RPMI8226 (cell line): ENCODE measurements at regions not wholly inside any gene's neighbourhood (a gene's known extent, or its start where the extent isn't known, plus 50 kb on each side); places are given as distances from the start of the nearest gene placed in this dataset.
"Not testable (repeated sequence)": the region's sequence is repeated elsewhere in the genome, so short reads cannot be mapped to it uniquely, and the experiment has no call there.

Experiments used
- DNase-seq: peaks from one replicate; pipeline ENCODE4 v3.0.0-alpha.2; 2015

DNA sequence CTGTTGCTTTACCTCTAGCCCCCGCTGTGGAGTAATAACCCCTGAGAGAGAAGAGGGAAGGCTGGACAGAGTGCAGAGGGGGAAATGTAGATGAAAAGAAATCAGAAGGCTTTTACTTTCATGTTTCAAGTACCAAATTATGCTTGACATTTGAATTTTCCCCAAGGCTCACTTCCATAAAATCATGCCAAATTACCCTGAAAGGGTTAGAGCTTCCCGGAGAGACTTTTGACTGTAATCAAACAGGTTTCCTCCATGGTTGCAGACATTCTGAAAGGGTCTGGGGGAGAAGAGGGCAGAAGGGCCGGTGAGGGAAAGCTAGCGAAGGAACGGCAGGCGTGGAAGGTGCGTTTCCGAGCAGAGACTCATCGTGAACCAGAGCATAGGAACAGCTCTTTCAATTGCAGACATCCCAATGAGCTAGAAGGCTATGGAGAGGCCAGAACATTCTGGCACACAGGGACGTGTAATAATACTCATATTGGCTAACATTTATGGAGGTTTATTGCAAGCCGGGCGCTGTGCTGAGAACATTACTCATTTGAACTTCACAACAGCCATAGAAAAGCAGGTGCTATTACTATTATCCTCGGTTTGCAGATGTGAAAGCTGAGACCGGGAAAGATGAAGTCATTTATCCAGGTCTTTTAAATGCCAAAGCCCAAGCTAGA is 620.8 kb upstream of the AUTS2 start:
- DNase-seq, result no peak

DNA sequence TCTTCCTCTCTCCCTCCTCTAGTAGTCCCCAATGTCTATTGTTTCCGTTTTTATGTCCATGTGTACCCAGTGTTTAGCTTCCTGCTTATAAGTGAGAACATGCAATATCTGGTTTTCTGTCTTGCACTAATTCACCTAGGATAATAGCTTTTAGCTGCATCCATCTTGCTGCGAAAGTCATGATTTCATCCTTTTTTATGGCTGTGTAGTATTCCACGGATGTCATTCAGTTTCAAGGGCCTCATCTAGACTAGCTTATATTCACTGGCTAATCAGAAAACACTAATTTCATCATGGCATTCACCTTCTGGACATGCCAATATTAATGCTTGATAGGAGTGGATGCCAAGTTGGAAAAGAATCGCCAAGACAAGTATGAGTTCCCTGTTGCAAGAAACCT is 619.6 kb upstream of the AUTS2 start:
- DNase-seq, result no peak

DNA sequence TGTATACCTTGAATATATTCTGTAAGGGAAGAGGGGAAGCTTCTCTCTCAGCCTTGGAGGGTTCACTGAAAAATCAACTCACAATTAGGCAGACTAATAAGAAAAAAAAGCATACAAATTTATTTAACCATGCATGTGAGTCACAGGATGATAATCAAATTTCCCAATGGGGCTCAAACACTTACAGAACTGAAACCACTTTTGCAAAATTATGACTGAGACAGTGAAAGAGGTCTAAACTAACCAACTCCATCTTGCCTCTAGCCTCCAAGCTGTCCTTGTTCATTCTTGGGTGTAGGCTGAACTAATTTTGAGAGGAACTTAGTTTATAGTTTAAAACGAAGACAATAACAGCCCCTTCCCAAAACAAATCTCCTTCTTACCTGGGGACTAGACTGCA is 618.3 kb upstream of the AUTS2 start:
- DNase-seq, result peak; percentile 31

DNA sequence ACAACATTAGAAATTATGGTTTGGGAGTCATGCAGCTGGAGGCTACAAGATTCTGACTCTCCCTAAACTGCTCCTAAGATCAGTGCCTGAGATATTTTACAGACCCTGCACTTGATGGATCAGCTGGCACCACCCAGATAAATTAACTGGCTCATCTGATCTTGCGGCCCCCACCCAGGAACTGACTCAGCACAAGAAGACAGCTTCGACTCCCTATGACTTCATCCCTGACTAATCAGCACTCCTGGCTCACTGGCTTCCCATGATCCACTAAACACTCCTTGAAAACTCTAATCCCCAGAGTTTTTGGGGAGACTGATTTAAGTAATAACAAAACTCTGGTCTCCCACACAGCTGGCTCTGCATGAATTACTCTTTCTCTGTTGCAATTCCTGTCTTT is 617.8 kb upstream of the AUTS2 start:
- DNase-seq, result not testable (repeated sequence)

DNA sequence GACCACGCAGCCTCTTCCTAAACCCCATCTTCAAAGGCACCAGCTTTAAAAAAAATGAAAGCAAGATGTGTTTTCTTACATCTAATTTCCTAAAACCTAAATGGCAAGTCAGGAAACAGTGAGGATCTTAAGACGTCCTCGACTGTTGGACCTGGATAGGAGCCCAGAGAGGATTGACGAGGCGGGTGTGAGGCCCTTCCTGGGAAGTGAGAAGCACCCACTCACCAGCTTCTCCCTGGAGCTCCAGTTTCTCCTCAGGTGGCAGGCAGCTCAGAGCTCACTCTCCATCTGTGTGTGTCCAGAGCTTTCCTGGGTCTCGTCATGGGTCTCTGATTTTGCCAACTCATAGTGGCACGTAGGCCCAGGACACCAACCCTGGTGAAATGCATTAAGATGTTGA is 614.0 kb upstream of the AUTS2 start:
- DNase-seq, result no peak

DNA sequence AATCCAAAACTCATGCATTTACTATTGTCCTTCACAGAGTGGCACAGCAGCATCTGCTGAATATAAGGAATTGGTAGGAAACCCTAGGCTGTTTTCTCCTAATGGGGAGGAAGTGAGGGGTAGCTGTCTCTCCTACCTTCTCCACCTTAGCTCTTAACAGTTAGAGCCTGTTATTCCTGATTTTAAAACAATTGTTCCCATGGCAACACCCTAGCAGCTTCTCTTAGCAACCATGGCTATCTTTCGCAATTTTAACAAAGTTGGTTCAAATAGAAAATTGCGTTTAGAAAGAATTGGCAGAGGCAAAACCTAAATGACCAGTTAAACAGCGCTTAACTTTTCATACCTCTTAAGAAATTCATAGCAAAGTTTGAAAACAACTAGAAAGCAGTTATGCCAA is 603.4 kb upstream of the AUTS2 start:
- no peak for DNase-seq

DNA sequence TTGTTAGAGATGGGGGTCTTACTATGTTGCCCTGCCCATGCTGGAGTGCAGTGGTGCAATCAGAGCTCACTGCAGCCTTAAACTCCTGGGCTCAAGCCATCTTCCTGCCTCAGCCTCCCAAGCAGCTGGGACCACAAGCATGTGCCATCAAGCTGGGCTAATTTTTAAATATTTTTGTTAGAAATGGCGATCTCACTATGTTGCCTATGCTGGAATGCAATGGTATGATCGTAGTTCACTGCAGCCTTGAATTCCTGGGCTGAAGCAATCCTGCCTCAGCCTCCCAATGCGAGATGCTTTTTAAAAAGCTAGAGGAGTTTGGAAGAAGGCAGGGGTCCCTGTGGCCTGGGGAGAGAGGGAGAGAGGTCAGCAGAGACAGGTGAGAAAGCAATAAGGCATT is 600.1 kb upstream of the AUTS2 start:
- no peak for DNase-seq

DNA sequence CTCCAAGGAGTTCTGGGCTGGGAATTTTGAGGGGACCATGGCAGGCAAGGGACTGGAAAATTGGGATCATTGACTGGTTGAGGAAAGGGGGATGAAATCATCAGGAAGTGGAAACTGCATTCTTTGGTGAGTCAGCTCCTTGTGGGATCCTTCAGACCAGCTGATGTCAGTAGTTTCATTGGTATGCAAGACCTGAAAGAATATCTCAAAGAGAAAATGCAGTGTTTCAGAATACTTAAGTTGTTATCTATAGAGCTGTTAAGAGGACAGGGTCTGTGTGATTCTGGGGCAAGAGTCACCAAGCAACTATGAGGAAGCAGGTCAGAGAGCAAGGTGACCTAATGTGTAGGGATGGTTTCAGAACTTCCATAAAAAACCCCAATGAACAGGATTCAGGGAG is 595.9 kb upstream of the AUTS2 start:
- DNase-seq, result no peak

DNA sequence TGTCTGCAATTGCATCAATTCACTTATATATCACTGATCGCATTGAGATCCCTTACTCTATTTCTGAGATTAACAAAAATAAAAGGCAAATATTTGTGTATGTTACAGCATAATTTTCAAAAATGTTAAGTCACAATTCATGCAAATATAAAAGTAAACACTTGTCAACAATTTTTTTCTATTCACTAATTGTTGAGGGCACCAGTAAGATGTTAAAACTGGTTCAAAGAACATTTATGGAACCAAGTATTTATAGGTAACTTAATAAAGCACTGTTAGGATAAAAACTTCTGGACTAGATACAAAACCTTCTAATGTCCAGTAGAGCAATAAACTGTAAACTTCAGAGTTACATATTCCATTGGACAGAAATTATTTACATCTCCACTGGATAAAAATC is 586.1 kb upstream of the AUTS2 start:
- no peak for DNase-seq

DNA sequence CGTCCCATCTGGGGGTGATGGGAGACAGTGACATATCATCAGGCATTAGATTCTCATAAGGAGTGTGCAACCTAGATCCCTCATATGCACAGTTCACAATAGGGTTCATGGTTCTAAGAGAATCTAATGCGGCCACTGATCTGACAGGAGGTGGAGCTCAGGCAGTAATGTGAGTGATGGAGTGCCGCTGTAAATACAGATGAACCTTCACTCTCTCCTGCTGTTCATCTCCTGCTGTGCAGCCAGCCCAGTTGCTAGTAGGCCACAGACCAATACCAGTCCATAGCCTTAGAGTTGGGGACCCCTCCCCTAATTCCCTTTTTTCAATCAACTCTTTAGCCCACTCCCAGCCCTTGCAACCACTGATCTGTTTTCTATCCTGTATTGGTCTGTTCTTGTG is 581.1 kb upstream of the AUTS2 start:
- no peak for DNase-seq

DNA sequence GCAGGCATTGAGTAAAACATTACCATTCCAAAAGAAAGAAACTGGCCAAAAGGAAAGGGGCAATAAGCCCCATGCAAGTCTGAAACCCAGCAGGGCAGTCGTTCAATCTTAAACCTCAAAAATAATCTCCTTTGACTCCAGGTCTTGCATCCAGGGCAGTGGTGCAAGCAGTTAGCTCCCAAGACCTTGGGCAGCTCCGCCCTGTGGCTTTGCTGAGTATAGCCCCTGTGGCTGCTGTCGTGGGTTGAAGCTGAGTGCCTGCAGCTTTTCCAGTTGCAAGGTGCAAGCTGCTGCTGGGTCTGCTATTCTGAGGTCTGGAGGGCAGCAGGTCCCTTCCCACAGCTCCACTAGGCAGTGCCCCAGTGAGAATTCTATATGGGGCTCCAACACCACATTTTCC is 580.1 kb upstream of the AUTS2 start:
- peak; percentile 68 for DNase-seq

DNA sequence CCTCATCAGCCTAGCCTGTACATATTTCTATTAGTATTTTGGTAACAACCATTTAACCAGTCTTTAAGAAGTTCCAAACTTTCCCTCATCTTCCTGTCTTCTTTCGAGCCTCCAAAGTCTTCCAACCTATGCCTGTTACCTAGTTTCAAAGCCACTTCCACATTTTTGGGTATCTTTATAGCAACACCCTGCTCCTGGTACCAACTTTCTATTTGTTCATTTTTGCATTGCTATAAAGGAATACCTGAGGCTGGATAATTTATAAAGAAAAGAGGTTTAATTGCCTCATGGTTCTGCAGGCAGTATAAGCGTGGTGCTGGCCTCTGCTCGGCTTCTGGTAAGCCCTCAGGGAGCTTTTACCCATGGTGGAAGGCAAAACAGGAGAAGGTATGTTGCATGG is 578.8 kb upstream of the AUTS2 start:
- no peak for DNase-seq

DNA sequence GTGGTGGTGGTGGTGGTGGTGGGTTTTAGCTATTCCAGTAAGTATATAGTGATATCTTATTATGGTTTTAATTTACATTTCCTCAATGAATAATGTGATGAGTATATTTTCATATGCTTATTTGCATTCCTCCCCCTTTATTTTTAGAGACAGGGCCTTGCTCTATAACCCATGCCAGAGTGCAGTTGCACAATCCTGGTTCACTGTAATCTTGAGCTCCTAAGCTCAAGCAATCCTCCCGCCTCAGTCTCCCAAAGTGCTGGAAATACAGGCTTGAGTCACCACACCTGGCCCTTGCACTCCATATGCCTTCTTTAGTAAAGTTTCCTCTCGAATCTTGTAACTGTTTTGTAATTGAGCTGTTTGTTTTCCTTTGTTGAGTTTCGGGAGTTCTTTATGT is 577.7 kb upstream of the AUTS2 start:
- DNase-seq, result no peak

DNA sequence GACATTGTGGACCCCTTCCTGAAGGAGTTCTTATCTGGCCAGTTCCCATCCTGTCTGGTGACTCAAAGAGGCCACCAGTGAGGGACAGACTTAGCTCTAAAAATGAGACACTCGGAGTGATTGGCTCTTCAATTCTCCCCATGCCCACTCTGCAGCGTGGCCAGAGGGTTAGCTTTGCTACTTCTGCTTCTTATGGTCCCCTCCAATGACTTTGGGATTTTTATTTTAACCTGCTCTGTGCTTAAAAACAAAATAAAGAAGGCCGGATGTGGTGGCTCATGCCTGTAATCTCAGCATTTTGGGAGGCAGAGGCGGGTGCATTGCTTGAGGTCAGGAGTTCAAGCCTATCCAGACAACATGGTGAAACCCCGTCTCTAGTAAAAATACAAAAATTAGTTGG is 573.0 kb upstream of the AUTS2 start:
- peak; percentile 72 for DNase-seq

DNA sequence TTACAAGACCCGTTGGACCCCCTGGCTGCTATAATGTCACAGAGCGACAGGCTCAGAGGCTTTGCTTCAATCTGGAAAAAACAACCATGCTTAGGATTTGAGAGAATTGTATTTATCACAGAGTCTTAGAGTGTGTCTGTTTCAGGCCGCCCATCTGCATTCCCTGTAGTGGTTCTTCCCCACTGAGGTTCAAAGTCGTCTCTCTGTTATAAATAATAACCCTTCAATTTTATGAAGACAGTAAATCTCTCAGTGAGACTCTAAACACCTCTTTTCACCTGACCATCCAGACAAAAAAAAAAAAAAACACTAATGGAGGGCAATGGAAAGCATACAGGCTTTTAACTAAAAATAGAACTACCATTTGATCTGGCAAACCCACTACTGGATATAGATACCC is 565.4 kb upstream of the AUTS2 start:
- no peak for DNase-seq

DNA sequence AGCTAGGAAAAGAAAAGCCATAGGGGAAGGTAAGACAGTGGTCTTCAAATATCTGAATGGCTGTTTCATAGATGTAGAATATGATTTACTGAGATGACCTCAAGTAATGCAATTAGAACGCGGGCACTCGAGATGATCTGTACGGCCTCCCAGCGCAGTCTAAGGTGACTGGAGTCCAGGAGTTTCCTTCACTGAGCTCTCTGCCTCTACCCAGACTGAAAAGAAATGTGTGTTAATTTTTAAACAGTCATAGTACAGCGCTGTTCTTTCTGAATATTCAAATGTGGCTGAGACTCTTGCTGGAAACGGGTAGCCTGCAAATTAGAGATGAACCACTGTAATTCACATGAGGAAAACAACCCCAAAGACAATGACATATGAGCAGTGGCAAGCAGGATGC is 562.4 kb upstream of the AUTS2 start:
- DNase-seq, result no peak

DNA sequence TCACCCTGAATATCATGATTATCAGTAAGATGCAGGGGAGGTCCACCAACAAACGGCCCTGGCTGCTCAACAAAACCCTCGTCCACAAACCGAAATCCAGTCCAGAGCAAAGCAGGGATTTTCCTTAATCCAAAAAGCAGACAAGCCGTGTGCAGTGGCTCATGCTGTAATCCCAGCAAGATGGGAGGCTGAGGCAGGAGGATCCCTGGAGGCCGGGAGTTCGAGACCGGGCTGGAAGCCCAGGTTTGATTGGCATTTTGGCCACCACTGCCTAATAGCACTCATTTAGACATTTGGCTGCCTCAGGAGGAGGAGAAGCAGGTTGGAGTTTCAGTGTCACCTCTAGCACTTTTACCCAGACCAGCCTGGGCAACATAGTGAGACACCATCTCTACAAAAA is 562.0 kb upstream of the AUTS2 start:
- DNase-seq, result no peak

DNA sequence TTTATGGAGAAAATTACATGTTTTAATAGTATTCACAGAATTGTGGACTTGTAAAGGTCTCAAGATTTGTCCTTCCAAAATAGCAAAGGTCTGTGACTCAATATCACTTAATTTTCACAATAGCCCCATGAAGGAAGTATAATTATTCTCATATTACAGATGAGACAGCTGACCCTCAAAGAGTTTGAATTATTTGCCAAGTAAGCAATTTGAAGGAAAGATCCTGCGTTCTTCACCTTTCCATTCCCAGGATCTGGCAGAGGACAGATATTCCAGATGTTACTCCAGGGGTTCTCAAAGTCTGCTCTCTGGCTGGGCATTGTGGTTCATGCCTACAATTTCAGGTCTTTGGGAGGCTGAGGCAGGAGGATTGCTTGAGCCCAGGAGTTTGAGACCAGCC is 559.4 kb upstream of the AUTS2 start:
- no peak for DNase-seq

DNA sequence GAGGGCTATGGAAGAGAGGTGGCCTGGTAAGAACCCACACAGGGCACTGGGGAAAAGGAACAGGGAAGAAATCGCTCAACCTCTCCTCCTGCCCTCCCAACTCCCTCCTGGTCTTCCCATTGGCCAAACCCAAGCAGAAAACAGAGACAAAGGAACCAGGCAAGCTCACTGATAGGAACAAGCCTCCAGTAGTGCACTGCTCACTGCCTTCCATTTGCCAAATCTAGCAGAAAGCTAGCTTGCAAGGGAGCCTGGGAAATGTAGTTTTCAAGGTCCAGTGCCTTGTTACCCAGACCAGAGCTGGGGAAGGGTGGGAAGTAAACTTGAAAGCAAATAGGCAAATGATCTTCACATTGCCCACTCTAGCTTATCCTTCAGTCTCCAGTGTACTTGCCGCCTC is 556.1 kb upstream of the AUTS2 start:
- DNase-seq, result no peak

DNA sequence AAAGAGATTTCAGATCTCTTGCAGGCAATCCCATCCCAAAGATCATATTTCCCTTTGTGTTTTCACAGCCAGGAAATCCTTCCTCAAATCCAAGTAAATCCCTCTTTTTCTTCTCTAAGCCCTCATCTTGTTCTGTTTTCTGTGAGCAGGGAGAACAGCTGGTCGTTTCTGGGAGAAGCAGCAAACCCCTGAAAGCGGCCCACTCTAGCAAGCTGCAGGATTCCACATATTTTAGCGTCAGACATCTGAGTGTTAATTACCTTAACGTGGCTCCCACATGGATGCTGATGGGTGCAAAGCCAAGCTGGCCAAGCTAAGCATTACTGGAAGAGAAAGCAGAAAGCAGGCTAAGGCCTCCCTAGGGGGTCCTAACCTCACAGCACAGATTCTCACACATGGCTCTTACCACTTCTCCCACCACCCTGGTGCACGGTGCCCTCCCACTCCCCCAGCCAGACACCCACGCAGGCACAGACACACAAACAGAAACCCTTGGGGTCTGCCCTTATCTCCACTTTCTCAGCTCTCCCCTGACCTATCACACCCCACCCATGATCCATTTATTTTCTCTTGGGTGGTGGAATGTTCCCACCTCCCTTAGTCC is 551.0 kb upstream of the AUTS2 start:
- DNase-seq, result no peak

DNA sequence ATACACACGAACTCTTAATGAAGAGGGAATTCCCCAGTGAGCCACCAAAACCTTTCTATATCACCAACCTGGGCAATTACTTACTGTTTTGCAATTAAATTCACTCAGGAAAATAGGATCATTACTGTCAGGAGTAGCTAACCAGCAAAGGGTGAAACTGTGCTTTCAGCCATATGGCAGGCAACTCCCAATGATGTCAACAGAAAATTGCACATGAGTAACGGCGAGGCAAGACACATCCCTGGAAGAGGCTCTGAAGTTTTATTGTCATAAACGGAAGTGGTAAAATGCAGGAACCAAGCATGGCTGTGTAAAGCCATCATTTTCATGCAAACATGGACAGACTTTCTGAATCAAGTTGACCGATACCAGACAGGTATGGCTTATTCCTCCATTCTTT is 548.9 kb upstream of the AUTS2 start:
- DNase-seq, result peak; percentile 37

DNA sequence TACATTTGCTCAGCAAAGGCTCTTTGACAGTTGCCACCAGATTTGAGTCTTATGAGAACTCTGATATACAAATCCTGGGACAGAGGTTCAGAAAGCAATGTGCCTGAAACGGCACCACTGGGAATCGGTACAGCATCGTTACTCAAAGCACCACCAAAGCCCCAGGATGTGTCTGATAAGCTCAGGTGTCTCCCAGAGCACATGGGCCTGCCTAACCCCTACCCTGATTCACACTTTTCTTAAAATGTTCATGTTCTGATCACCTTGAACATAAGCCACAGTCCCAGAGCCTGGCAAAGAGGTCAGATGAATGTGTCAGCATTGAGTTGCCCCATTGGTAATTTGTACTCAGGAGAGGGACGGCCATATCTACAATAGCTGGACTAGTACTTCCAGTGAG is 545.8 kb upstream of the AUTS2 start:
- DNase-seq, result no peak

DNA sequence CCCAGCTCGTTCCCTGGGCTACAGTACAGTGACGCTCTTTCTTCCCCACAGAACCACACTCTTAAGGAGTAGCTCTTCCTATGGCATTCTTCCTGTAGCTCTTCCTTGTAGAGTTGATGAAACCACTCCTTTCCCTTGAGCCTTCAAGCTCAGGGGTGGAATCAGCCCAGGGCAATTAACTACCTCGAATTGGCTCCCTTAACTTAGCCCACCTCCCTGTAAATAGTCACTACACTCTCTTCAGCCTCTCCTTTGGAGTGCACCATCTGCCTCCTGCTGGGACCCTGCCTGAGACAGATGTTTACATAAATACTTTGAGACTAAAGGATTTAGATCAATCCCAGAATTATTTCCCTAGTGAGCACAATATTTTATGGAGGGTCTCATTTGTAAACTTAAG is 537.8 kb upstream of the AUTS2 start:
- no peak for DNase-seq

DNA sequence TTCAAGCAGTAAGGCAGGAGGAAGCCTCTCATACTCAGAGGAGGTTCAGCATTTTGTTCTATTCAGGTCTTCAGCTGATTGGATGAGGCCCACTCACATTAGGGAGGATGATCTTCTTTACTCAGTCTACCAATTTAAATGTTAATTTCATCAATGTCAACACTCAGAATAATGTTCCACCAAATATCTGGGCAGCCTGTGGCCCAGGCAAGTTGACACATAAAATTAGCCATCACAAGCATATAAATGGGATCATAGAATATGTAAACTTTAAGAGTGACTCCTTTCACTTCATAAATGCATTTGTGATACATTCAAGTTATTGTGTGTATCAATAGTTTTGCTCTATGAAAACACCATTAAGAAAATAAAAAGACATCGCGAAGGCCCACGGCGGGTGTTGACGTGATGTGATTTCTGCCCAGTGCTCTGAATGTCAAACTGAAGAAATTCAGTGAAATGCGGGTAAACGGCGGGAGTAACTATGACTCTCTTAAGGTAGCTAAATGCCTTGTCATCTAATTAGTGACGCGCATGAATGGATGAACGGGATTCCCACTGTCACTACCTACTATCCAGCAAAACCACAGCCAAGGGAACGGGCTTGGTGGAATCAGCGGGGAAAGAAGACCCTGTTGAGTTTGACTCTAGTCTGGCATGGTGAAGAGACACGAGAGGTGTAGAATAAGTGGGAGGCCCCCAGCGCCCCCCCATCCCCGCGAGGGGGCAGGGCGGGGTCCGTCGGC is 536.1 kb upstream of the AUTS2 start:
- DNase-seq, result no peak

DNA sequence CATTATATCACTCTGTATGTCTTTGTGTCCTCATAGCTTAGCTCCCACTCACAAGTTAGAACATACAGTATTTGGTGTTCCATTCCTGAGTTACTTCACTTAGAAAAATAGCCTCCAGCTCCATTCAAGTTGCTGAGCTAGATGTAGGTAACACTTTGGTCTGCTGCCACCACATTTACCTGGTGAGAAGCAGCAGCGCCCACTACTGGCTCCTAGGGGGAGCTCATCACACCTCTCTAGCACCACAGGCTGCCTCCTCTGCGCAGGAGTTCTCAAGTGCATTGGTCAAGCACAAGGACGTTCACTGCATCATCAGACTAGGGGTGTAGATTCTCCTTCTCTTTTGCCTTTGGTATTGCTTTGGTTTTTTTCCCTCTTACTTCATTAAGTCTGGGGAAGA is 530.9 kb upstream of the AUTS2 start:
- DNase-seq, result peak; percentile 64
